ENCODE measurements at regions not wholly inside any gene's neighbourhood (a gene's known extent, or its start where the extent isn't known, plus 50 kb on each side); places are given as distances from the start of the nearest gene placed in this dataset.
"Not testable (repeated sequence)": the region's sequence is repeated elsewhere in the genome, so short reads cannot be mapped to it uniquely, and the experiment has no call there.

DNA sequence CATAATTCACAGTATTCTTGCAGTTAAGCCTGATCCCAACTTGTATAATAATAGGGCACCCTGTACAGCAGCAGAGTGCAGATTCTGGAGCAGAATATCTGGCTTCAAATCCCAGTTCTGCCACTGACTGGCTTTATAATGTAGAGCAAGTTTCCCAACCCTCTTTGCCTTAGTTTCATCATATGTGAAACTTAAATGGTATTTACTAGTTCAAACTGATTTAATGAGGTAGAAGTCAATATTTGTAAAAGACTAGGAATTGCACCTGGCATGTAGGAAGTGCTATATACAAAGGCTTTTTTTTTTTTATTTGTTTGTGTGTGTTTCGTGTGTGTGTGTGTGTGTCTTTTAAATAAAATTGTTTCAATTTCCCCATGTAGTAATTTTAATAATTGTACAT lies 125.9 kb downstream of the CCER1 start:
- DNase-seq (ENCODE audit: low read depth) = no peak

DNA sequence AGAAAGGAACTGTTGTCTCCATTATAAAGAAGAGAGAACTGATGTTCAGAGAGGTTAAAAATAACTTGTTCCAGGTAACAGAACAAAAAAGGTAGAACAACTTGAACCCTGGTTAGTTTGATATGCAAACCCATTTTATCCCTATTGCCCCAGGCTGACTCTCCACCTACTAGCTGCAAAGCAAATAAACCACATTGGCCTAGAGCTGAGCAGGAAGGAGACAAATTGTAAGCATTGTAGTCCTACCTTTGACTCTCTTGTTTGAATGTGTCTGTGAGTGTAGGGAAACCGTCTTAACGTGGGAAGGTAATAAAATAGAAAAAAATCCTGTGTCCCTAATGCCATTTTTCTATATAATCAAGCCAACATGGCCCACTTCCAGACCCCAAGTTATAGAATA lies 126.4 kb downstream of the CCER1 start:
- DNase-seq (ENCODE audit: low read depth) = no peak

DNA sequence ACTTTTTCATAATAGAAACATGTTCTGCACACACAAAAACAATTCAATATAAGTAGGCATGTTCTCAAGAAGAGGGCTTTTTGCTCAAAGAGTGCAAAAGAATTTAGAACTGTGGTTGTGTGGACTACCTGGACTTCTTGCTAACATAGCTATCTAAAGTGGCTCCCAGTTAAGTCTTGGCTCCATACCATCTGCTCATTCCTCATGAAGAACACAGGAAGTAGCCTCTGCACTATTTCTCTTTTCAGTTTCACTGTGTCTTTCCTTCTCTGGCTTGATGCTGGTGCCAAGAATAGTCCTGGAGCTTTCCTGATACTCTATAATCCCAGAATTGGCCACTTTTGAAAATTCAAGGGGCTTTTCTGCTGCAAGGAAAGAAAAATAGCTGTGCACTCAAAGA lies 127.4 kb downstream of the CCER1 start:
- no peak for DNase-seq (ENCODE audit: low read depth)

DNA sequence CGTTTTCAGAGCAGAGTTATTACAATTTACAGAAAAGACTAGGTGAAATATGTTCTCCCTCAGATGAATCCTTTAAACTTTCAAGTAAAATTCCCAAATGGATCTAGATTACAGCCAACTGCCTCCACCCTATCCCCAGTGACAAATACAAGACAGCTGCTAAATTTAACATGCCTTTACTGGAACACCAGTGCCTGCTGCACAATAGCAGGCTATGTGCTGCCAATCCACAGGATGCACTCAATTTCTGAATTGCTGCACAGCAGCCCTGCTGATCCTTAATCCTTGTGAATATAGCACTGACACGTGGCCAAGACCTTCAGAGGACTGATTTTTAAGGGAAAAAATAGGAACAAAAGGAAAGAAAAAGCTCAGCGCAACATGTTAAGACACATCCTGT lies 128.9 kb downstream of the CCER1 start:
- DNase-seq (ENCODE audit: low read depth) = no peak

DNA sequence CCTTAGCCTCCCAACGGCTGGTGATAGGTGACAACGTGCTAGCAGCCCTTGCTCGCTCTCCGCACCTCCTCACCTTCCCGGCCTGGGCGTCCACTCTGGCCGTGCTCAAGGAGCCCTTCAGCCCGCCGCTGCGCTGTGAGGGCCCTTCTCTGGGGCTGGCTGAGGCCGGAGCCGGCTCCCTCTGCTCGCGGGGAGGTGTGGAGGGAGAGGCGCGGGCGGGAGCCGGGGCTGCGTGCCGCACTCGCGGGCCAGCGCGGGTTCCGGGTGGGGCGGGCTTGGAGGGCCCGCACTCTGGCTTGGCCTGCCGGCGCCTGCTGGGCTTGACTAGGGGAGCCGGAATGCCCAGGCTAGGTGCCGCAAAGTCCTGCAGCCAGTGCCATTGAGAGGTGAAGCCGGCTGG lies 131.1 kb downstream of the CCER1 start:
- no peak for DNase-seq (ENCODE audit: low read depth)

DNA sequence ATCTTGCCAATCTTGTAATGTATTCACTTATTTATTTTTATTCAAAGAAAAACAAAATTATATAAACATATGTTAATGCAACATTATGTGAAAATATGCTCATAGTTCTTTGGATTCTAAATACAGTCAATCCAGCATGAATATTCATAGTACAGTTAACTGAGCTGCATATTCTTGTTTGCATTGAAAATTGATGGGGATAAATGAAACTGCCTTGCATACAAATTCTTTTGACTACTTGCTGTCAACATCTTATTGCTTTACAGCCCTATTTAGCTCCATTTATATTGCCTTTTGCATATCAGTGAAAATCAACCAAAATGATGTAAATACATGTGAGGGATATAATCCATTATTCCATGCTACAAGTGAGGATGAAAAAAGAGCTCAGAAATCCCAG lies 135.3 kb downstream of the CCER1 start:
- DNase-seq (ENCODE audit: low read depth) = no peak

DNA sequence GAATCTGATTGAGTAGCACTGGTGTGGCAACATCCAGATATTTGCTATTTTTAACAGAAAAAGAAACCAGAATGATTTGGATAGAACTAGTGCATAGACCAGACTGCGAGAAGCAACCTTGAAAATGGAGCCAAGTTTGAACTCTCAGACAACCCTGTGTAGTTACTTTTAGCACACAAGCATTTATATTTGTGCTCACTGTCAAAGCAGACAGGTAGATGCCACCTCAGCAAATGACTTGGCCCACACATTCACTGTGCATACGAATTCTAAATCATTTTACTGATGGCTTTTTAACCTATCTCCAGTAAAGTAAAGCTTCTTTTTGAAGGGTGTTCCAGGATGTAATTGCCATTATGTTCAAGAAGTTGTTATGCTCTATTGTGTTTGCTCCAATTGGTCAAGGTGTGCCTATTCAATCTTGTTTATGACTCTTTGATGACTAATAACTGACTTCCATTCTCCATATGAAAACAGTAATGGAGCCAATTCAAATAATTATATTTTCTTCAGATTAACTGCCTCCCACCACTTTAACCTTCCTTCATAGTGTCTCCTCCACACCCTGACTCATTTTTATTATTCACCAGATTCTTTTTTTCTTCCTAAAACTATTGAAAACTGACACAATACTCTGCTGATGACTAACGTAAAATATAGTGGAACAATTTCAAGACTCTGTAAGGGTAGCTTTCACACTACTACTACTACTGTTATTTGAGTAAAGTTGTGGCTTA lies 138.5 kb downstream of the CCER1 start:
- DNase-seq (ENCODE audit: low read depth) = no peak

DNA sequence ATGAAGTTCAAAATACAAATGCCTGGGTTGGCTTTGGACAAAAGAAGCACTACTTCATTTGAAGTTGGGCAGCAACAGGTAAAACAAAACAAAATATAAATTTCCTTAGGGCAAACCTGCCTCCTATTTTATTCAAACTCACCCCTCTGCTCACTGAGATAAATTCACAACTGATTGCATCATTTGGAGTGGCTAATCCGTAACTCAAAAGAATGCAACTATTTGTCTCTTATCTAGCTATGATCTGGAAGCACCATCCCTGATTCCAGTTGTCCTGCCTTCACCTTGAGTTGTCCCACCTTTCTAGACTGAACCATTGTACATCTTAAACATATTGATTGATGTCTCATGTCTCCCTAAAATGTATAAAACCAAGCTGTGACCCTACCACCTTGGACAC lies 145.0 kb downstream of the CCER1 start:
- no peak for DNase-seq (ENCODE audit: low read depth)

DNA sequence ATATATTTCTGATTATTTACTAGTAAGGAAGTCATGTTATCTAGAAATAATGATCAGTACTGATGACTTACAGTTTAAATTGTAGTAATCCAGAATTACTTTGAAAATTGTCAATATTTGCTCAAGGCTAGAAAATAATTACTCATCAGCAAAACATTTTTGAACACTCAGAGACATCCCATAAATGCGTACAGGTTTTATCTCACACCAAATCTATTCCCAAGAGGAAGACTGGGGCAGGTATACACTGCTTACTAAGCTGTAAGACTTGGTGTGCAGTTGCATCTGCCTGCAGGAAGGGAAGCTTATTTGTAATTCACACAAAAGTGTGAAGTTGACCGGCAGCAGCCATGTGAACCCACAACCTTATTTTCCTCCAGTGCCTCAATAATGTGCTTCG lies 146.4 kb downstream of the CCER1 start:
- DNase-seq (ENCODE audit: low read depth) = no peak

DNA sequence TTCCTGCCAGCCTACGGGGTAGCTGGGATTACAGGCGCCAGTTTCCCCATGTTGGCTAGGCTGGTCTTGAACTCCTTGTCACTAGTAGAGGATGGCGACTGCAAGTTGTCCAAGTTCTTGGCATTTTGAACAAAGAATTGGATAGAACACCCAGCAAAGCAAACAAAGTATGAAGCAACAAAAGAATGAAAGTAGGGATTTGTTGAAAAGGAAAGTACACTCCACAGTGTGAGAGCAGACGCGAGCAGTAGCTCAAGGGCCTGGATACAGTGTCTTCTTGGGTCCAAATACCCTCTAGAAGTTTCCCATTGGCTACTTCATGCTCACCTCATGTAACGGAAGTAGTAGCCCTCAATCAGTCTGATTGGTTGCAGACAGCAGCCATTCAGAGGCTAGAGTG lies 152.2 kb downstream of the CCER1 start:
- DNase-seq (ENCODE audit: low read depth) = no peak

DNA sequence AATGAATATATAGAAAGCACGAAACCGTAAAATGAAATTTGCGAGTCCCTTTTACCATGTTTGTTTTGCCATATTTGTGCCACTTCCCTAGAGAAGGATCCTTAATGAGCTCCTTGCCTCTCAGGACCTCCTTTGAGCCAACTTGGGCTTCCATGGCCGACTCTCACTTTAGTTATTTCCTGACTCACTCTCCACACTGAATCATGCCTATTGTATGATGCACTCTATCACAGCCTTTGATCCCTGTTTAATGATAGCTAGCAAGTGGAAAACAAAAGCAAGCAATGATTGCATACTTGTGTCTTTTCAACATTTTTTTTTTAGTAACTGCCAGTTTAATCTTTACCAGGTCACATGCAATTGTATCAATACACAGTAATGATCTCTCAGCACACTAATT lies 153.2 kb downstream of the CCER1 start:
- DNase-seq (ENCODE audit: low read depth) = peak; percentile 12

DNA sequence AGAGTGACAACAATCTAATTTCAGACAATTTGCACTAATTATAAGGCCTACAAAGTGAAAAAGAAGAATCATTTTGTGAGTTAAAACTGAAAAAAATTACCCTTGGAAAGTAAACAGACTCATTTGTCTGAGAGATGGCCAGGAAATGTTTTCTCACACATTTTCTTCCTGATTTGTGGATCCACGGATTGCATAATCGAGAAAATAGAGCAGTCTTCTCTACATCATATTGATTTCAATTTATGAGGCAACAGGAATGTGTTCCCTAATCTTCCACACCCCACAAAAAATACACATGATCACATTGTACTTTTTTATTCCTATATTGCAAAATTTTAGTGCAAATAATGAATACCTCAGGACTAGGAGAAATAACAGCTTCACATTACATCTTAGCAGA lies 160.8 kb downstream of the CCER1 start:
- DNase-seq (ENCODE audit: low read depth) = no peak

DNA sequence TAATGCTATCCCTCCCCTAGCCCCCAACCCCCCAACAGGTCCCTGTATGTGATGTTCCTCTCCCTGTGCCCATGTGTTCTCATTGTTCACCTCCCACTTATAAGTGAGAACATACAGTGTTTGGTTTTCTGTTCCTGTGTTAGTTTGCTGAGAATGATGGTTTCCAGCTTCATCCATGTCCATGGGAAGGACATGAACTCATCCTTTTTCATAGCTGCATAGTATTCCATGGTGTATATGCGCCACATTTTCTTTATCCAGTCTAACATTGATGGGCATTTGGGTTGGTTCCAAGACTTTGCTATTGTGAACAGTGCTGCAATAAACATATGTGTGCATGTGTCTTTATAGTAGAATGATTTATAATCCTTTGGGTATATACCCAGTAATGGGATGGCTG lies 162.3 kb downstream of the CCER1 start:
- not testable (repeated sequence) for DNase-seq (ENCODE audit: low read depth)

DNA sequence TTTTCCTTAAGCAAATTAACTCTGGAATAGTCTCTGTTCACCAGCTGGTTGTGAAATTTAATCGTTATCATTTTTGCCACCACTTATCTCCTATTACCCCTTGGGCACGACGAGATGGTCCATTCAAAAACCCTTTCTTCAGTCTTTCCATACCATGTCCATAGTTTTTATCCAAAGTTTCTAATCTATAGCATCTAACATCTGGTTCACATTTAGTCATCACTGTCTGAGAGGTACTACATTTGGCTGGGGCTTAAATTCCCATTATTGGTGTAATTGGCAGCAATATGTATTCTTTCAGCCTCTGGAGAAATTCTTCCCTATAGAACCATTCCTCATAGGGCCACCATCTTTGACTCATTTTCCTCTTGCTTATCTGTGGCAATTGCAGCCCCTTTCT lies 163.5 kb downstream of the CCER1 start:
- no peak for DNase-seq (ENCODE audit: low read depth)

DNA sequence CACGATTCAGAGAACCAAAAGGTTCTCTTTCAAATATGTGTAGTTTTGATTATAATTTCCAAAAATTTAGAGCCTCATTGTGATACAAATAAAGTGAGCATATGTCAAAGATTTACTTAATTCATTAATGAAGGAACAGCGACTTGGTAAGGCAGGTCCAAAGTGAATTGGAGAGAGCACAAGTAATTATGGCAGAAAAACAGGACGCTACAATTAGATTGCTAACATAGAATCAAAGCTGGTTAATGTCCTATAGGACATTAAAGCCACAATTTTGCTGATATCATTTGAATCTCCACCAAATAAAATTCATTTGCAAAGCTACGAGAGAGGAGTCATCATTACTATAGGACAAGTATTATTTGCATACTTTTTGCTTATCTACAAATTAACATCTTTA lies 164.2 kb downstream of the CCER1 start:
- no peak for DNase-seq (ENCODE audit: low read depth)

DNA sequence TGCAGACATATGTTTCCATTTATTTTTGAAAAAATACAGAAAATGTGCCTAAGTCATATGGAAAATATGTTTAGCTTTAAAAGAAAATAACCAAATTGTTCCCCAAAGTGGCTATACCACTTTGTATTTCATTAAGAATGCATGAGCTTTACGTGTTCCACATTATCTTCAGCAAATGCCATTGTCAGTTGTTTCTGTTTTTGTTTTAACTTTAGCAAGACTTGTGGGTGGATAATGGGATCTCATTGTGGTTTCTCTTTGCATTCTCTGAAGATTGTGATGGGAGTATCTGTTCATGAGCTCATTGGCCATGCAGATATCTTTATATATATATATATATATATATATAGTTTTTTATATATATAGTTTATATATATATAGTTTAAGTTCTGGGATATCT lies 181.5 kb downstream of the CCER1 start:
- DNase-seq (ENCODE audit: low read depth) = no peak

DNA sequence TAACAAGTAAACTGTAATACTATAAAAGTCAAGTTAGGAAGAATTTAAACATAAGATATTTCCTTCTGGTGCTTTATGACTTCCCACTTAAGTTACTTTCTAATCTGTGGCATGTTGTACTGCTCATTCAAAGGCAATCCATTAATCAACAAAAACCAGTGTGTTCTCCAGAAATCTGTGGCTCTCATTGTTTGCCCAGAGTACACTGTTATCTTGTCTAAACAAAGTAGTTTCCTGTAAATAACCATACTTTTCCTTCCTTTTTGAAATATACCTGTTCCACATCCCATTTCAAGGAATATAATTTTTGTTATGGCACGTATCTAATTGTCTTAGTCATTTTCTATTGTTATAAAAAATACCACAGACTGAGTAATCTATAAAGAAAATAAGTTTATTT lies 184.1 kb downstream of the CCER1 start:
- DNase-seq (ENCODE audit: low read depth) = no peak

DNA sequence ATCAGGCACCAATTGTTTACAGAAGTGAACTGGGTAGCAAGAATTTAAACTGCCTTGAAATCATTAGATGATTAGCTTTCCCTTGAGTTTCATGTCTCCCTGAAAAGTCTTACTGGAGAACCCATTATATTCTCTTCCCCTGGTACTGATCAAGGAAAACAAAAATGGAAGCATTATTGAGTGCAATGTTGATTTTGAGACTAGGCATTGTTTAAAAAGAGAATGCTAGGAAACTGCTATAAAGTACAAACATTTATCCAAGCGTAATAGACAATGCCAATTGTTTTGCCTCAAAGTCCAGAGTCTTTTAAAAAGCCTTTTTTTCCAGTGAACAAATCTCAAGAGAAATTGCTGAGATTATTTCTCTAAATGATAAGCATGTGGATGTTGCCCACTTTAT lies 197.0 kb downstream of the CCER1 start:
- DNase-seq (ENCODE audit: low read depth) = no peak

DNA sequence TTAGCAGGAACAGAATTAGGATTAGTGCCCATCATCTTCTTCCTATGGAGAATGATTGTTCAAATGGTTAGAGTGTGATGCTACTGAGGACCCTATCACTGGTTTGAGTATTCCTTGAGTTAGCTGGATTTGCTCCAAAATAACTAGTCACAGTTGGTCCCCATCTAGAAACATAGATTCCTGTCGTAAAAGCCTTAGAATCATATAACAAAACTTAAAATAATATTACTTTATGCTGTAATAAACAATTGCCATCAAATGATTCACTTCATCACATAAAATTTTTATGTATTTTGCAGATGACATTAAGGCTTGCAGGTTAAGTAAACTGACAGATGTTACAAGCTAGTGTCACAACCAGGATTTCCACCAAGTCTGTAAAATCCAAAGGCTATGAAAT lies 209.8 kb downstream of the CCER1 start:
- DNase-seq (ENCODE audit: low read depth) = no peak

DNA sequence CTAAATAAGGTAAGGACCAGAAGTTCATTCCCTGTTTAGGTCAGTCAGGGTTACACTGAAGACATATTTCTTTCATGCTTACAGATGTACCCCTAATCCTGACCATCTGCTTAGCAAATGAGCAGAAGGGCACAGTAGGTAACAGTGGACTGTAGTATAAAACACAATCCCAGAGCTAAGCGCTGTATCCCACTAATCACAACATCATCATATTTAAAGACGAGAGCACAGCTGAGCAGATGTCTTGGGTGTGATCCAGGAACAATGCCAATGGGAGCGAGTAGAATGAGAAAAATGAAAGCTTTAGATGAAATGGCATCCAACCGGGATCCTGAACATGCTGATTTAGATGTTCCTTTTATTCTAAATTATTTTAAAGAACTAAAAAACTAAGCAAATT lies 213.4 kb downstream of the CCER1 start:
- no peak for DNase-seq (ENCODE audit: low read depth)

DNA sequence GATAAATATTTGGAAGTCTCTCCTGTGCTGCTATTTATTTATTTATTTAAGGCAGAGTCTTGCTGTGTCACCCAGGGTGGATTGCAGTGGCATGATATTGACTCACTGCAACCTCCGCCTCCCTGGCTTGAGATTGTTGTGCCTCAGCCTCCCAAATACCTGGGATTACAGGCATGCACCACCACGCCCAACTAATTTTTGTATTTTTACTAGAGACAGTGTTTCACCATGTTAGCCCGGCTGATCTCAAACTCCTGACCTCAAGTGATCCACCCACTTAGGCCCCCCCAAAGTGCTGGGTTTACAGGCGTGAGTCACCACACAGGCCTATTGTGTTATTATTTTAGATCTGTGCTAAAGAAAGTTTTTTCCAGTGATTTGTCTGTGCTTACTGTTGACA lies 225.2 kb downstream of the CCER1 start:
- DNase-seq (ENCODE audit: low read depth) = no peak

DNA sequence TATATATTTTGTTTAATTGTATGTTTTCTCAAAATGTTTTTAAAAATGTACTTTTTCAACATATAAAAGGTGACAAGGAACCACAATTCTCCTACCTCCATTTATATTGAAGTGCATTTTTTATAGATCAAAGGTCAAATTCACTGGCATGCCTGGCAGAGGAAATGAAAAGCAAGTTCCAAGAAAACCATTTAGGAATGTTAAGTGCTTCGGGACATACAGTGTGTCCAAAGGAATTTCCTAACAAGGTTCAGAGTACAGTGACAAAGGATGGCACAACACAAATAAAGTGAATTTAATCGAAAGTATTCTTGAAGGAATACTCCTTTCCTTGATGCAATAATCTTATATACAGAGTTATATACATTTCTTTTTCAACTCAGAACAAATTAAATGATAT lies 242.3 kb downstream of the CCER1 start:
- peak; percentile 3 for DNase-seq (ENCODE audit: low read depth)

DNA sequence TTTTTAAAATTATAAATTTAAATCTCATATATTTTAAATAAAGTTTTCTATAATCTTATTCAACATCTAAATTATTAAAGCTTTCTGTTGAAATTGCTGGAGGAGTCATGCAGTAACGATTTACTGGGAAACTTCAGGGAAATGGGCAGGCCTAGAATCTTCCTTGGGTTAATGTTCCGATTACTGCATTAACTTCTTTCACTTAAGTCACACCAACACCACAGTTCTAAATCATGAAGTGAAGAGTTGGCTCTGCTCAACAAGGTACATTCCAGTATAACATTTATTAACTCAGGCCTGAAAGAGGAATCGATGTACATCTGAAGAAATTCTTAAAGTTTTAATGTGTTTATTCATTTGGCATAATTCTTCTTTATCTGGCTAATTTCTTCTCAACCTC lies 244.3 kb downstream of the CCER1 start:
- DNase-seq (ENCODE audit: low read depth) = no peak

DNA sequence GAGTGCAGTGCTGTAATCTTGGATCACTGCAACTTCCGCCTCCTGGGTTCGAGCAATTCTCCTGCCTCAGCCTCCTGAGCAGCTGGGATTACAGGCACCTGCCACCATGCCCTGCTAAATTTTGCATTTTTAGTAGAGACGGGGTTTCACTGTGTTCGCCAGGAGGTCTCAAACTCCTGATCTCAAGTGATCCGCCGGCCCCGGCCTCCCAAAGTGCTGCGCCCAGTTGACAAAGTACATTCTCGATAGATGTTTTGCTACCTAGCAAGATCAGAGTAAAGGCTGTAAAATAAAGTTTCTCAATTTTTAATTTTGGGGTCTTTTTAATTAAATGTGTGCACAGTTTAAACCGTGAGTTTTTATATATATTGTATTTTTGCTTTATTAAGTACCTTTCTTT lies 248.9 kb downstream of the CCER1 start:
- no peak for DNase-seq (ENCODE audit: low read depth)

DNA sequence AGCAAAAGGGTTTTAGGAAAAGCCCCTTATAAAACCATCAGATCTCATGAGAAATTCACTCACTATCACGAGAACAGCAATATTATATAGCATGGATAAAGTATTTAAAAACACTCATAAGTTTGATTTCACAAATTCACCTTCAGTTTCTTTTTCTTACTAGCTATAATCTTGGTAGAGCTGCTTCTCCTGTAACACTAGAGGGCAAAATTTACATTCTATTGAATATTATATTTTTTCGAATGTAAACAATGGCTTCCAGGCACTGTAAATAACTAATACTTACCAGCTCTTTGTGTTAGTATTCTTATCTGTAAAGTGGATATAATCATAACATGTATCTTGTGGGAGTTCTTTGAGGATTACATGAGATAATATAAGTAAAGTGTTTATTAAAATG lies 259.6 kb downstream of the CCER1 start:
- DNase-seq (ENCODE audit: low read depth) = no peak
